ENCODE measurements at regions not wholly inside any gene's neighbourhood (a gene's known extent, or its start where the extent isn't known, plus 50 kb on each side); places are given as distances from the start of the nearest gene placed in this dataset.

DNA sequence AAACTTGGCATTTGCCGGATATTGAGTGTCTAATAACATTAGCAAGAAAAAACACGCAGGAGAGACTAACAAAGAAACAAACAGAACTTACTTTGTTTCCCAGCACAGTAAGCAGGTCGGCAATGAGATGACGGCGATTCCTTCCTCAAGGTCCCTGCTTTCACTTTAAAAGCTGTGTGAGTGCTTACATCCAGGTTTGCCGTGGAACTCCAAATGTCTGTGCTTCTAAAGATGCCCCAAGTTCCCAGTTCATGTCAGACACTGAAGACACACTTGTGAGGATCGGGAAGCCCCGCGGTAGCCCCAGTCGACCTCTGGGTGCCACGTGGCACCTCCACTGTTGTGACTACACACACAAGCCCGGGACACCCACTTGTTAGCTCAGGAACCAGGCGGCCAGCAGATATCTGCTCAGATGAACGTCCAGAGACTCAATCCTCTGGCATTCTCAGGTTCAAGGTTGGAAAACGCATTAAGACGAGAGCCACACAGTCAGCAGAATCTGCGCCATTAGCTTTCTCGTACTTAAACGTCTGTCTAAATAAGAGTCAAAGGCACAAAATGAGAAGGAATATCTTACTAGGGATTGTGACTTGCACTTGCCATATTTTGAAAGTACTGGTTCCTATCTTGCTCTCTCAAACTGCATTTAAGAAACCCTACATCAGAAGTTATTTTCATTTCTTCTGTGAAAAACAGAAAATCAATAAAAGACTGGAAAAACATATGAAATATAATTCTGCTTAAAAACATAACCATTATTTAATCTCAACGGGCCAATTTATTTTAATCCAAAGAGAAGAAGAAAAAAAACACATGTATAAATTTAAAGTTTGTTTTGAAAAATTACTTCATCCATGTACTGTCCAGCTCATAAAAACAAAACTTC, 207.6 kb upstream of the KLF14 start:
- Histone ChIP-seq H3K9me3 (ENCODE audit: control insufficient read depth, insufficient read depth, low read depth, low read length) (no peaks in the 10 kb centered on the region), H3K4me2 (ENCODE audit: extremely low read depth, insufficient read depth, low read length) (peak overlapping the region; percentile 38), H3K4me3 (replicated peaks in 1 of 4; ENCODE audit: control extremely low read depth in 1 of 4, insufficient read depth in 1 of 4, low read depth in 3 of 4, low read length in 4 of 4) (peak overlapping the region; percentile 64 to 86 (median 74)), H3K4me1 (ENCODE audit: control insufficient read depth, extremely low read depth, insufficient read depth, low read length) (peaks cover 24% of the 10 kb centered on the region), H3K36me3 (ENCODE audit: control insufficient read depth, insufficient read depth, low read length) (peaks cover 3% of the 10 kb centered on the region), H3K27ac (ENCODE audit: insufficient read depth, low read length) (peak overlapping the region; percentile 91), H3K27me3 (ENCODE audit: control insufficient read depth, insufficient read depth, low read length) (no peaks in the 10 kb centered on the region), H3K9ac (ENCODE audit: insufficient read depth, low read length) (peak overlapping the region; percentile 75), H3K79me2 (ENCODE audit: control insufficient read depth, insufficient read depth, low read length) (peaks cover 95% of the 10 kb centered on the region), H4K20me1 (ENCODE audit: control insufficient read depth, extremely low read depth, insufficient read depth, low read length) (no peaks in the 10 kb centered on the region), H2AFZ (ENCODE audit: low read length) (no peak overlapping the region)
- TF ChIP-seq, protein P1, sequence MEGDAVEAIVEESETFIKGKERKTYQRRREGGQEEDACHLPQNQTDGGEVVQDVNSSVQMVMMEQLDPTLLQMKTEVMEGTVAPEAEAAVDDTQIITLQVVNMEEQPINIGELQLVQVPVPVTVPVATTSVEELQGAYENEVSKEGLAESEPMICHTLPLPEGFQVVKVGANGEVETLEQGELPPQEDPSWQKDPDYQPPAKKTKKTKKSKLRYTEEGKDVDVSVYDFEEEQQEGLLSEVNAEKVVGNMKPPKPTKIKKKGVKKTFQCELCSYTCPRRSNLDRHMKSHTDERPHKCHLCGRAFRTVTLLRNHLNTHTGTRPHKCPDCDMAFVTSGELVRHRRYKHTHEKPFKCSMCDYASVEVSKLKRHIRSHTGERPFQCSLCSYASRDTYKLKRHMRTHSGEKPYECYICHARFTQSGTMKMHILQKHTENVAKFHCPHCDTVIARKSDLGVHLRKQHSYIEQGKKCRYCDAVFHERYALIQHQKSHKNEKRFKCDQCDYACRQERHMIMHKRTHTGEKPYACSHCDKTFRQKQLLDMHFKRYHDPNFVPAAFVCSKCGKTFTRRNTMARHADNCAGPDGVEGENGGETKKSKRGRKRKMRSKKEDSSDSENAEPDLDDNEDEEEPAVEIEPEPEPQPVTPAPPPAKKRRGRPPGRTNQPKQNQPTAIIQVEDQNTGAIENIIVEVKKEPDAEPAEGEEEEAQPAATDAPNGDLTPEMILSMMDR (conservative IDR thresholded peaks at IDR 0.05 in 1 of 2, IDR thresholded peaks at IDR 0.05 in 1 of 2; ENCODE audit: low read depth in 1 of 2, low read length in 2 of 2) = no peak
- no peak for TF ChIP-seq EZH2 (IDR thresholded peaks at IDR 0.05; ENCODE audit: low read length, missing control alignments)
- peak; percentile 75 to 84 for DNase-seq (ENCODE audit: low read depth in 2 of 2)

DNA sequence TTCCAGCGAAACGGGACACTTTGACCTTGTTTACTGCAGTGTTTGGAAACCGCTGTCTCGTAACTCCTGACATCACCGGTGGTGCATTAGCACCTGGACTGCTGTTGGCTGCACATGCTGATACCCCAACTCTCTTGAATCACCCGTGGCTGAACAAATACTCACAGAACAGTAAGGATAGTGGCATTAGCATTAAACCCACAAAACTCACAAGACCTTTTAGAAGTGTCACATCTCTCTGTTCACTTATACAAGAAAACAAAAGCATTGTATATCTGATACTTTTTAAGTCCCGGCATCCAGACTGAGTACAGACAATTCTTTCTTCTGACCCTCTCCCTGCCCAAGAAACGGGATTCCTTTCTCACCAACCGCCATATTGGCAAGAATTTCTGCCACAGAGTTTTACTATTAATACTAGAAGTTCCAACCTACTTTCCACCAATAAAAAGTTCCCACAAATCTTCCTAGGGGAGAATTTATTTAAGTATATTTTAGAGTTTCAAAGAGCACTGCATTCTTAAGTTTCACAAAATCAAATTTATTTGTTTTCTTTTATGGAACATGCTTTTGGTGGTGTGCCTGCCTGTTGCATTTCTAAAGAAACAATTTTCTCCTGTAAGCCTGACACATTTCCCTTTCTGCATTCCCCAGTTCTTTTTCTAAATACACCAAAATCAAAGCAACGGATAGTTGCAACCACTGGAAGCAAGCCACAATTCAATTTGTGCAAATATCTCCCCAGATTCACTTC, 208.4 kb upstream of the KLF14 start:
- peaks cover 95% of the 10 kb centered on the region for H3K79me2 ChIP-seq (ENCODE audit: control insufficient read depth, insufficient read depth, low read length)
- H3K27me3 ChIP-seq (ENCODE audit: control insufficient read depth, insufficient read depth, low read length) = no peaks in the 10 kb centered on the region
- peak; percentile 81 to 87 for DNase-seq (ENCODE audit: low read depth in 2 of 2)
- H3K9ac ChIP-seq (ENCODE audit: insufficient read depth, low read length) = peak overlapping the region; percentile 8
- no peak for TF ChIP-seq EZH2 (IDR thresholded peaks at IDR 0.05; ENCODE audit: low read length, missing control alignments)
- TF ChIP-seq, protein P1 (conservative IDR thresholded peaks at IDR 0.05 in 1 of 2, IDR thresholded peaks at IDR 0.05 in 1 of 2; ENCODE audit: low read depth in 1 of 2, low read length in 2 of 2) = no peak
- no peaks in the 10 kb centered on the region for H3K9me3 ChIP-seq (ENCODE audit: control insufficient read depth, insufficient read depth, low read depth, low read length)
- peaks cover 3% of the 10 kb centered on the region for H3K36me3 ChIP-seq (ENCODE audit: control insufficient read depth, insufficient read depth, low read length)
- H2AFZ ChIP-seq (ENCODE audit: low read length) = no peak overlapping the region
- peak overlapping the region; percentile 38 for H3K4me2 ChIP-seq (ENCODE audit: extremely low read depth, insufficient read depth, low read length)
- peak overlapping the region; percentile 91 for H3K27ac ChIP-seq (ENCODE audit: insufficient read depth, low read length)
- no peaks in the 10 kb centered on the region for H4K20me1 ChIP-seq (ENCODE audit: control insufficient read depth, extremely low read depth, insufficient read depth, low read length)
- H3K4me1 ChIP-seq (ENCODE audit: control insufficient read depth, extremely low read depth, insufficient read depth, low read length) = peaks cover 25% of the 10 kb centered on the region
- peak overlapping the region; percentile 21 to 86 (median 68) for H3K4me3 ChIP-seq (replicated peaks in 1 of 4; ENCODE audit: control extremely low read depth in 1 of 4, insufficient read depth in 1 of 4, low read depth in 3 of 4, low read length in 4 of 4)

DNA sequence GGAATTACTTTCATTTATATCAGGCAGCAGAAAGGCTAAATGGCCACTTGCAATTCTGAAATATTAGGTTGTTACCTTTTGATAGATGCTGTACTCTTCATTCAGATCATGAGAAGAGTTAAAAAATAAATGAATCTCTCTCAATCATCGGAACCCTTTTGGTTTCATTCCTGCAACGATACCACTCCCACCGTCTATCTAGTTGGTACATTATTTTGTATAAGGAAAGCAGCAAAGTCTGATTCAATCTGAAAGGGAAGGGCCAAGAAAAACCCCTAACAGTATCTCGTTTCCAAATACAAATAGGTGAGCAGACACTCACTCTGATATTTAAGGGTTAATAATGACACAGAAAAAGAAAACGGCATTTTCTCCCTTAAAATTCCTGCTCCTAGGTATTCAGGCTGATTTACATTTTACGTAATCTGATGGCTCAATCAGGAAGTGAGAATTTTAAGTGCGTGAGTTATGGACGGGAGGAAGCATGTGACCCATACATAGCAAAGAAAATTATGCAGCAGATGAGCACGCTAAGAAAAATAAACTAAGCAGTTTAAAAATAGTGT, 209.4 kb upstream of the KLF14 start:
- Histone ChIP-seq H3K4me1 (ENCODE audit: control insufficient read depth, extremely low read depth, insufficient read depth, low read length) (peaks cover 21% of the 10 kb centered on the region), H3K36me3 (ENCODE audit: control insufficient read depth, insufficient read depth, low read length) (peaks cover 3% of the 10 kb centered on the region), H3K4me3 (replicated peaks in 1 of 4; ENCODE audit: control extremely low read depth in 1 of 4, insufficient read depth in 1 of 4, low read depth in 3 of 4, low read length in 4 of 4) (peak overlapping the region; percentile 4 to 86 (median 55)), H4K20me1 (ENCODE audit: control insufficient read depth, extremely low read depth, insufficient read depth, low read length) (no peaks in the 10 kb centered on the region), H3K9ac (ENCODE audit: insufficient read depth, low read length) (peak overlapping the region; percentile 36), H3K27ac (ENCODE audit: insufficient read depth, low read length) (peak overlapping the region; percentile 91), H2AFZ (ENCODE audit: low read length) (no peak overlapping the region), H3K9me3 (ENCODE audit: control insufficient read depth, insufficient read depth, low read depth, low read length) (no peaks in the 10 kb centered on the region), H3K27me3 (ENCODE audit: control insufficient read depth, insufficient read depth, low read length) (no peaks in the 10 kb centered on the region), H3K79me2 (ENCODE audit: control insufficient read depth, insufficient read depth, low read length) (peaks cover 94% of the 10 kb centered on the region), H3K4me2 (ENCODE audit: extremely low read depth, insufficient read depth, low read length) (peak overlapping the region; percentile 66)
- TF ChIP-seq, protein P1 (conservative IDR thresholded peaks at IDR 0.05 in 1 of 2, IDR thresholded peaks at IDR 0.05 in 1 of 2; ENCODE audit: low read depth in 1 of 2, low read length in 2 of 2) = no peak
- no peak for TF ChIP-seq EZH2 (IDR thresholded peaks at IDR 0.05; ENCODE audit: low read length, missing control alignments)
- peak; percentile 92 to 93 for DNase-seq (ENCODE audit: low read depth in 2 of 2)
